Right forelimb (tissue), 1 donor: ENCODE measurements at regions not wholly inside any gene's neighbourhood (a gene's known extent, or its start where the extent isn't known, plus 50 kb on each side); places are given as distances from the start of the nearest gene placed in this dataset.

ENCODE experiments used
- DNase-seq: peaks from one replicate; pipeline ENCODE4 v3.0.0-alpha.2; 2018

GRCh38 chr9:129411501-129412175 lies 209.3 kb downstream of the C9orf50 start:
- DNase-seq: no peak

- DNase-seq: no peak
These were observed 210.7 kb downstream of the C9orf50 start for GRCh38 chr9:129410226-129410625.

- DNase-seq: no peak
These were observed 212.2 kb downstream of the C9orf50 start for GRCh38 chr9:129408535-129409215.

- DNase-seq: no peak
These were observed 212.9 kb downstream of the C9orf50 start for GRCh38 chr9:129407905-129408452.

- DNase-seq: no peak
These were observed 214.3 kb downstream of the C9orf50 start for GRCh38 chr9:129406278-129407225.

GRCh38 chr9:129405827-129406213 lies 215.1 kb downstream of the C9orf50 start:
- no peak for DNase-seq

GRCh38 chr9:129405089-129405826 lies 215.6 kb downstream of the C9orf50 start:
- DNase-seq: no peak

GRCh38 chr9:129404621-129405020 lies 216.3 kb downstream of the C9orf50 start:
- DNase-seq: no peak

GRCh38 chr9:129403779-129404620 lies 216.9 kb downstream of the C9orf50 start:
- DNase-seq: no peak

- no peak for DNase-seq
These were observed 217.7 kb downstream of the C9orf50 start for GRCh38 chr9:129402931-129403778.

GRCh38 chr9:129402371-129402739 lies 218.5 kb downstream of the C9orf50 start:
- DNase-seq: no peak

GRCh38 chr9:129401623-129402370 lies 219.1 kb downstream of the C9orf50 start:
- no peak for DNase-seq

- DNase-seq: no peak
These were observed 219.8 kb downstream of the C9orf50 start for GRCh38 chr9:129400971-129401622.

- no peak for DNase-seq
These were observed 220.6 kb downstream of the C9orf50 start for GRCh38 chr9:129400001-129400970.

- DNase-seq: no peak
These were observed 221.3 kb downstream of the C9orf50 start for GRCh38 chr9:129399634-129399990.

- no peak for DNase-seq
These were observed 221.0 kb upstream of the IER5L start for GRCh38 chr9:129398961-129399633.
